ENCODE measurements at regions not wholly inside any gene's neighbourhood (a gene's known extent, or its start where the extent isn't known, plus 50 kb on each side); places are given as distances from the start of the nearest gene placed in this dataset.
A peak's percentile ranks its signal among the peaks of the same experiment; 100 is the strongest.

DNA sequence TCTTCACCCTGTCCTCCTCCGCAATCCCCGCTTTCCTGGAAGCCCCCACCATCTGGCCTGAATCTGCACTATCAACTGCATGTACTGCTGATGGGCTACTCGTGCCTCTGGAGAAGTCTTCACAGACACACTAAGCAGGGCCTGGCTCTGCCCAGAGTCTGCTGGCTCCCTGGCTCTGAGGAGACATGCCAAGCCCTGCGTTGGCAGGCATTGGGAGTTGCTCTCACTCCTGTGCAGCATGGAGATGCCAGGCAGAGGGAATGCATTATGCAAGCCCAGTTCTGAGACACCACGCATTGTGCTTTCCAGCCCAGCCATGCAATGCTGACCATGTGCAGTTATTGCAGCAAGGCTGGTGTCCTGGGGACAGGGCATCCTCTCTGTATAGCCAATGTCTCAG, 314.6 kb downstream of the CXCL12 start:
- peak overlapping the region; percentile 24 for H3K27ac ChIP-seq (ENCODE audit: low read depth, low read length)
- H3K27me3 ChIP-seq (ENCODE audit: control insufficient read depth, insufficient read depth, low read length), result no peaks in the 10 kb centered on the region
- H3K4me1 ChIP-seq (ENCODE audit: control insufficient read depth, insufficient read depth, low read length), result peaks cover 31% of the 10 kb centered on the region
- H3K36me3 ChIP-seq (ENCODE audit: control insufficient read depth, insufficient read depth, low read length), result no peaks in the 10 kb centered on the region
- H3K4me3 ChIP-seq (ENCODE audit: low read length), result no peak overlapping the region
- no peak overlapping the region for H3K9ac ChIP-seq (ENCODE audit: low read length)

- no peak overlapping the region for H3K27ac ChIP-seq (ENCODE audit: low read depth, low read length)
- no peaks in the 10 kb centered on the region for H3K27me3 ChIP-seq (ENCODE audit: control insufficient read depth, insufficient read depth, low read length)
- peaks cover 34% of the 10 kb centered on the region for H3K4me1 ChIP-seq (ENCODE audit: control insufficient read depth, insufficient read depth, low read length)
Observed at GRCh38 chr10:44069573-44069972, 315.3 kb downstream of the CXCL12 start.

GRCh38 chr10:44068716-44069482, 316.0 kb downstream of the CXCL12 start:
- Histone ChIP-seq H3K9ac (ENCODE audit: low read length) (no peak overlapping the region), H3K4me3 (ENCODE audit: low read length) (no peak overlapping the region), H3K27ac (ENCODE audit: low read depth, low read length) (no peak overlapping the region), H3K36me3 (ENCODE audit: control insufficient read depth, insufficient read depth, low read length) (no peaks in the 10 kb centered on the region), H3K27me3 (ENCODE audit: control insufficient read depth, insufficient read depth, low read length) (no peaks in the 10 kb centered on the region), H3K4me1 (ENCODE audit: control insufficient read depth, insufficient read depth, low read length) (peaks cover 41% of the 10 kb centered on the region)

More at GRCh38 chr10:44069573-44069972, 315.3 kb downstream of the CXCL12 start:
- Histone ChIP-seq H3K4me3 (ENCODE audit: low read length) (no peak overlapping the region), H3K36me3 (ENCODE audit: control insufficient read depth, insufficient read depth, low read length) (no peaks in the 10 kb centered on the region), H3K9ac (ENCODE audit: low read length) (no peak overlapping the region)

GRCh38 chr10:44067432-44067831, 317.5 kb downstream of the CXCL12 start:
- Histone ChIP-seq H3K4me1 (ENCODE audit: control insufficient read depth, insufficient read depth, low read length) (peaks cover 46% of the 10 kb centered on the region), H3K9ac (ENCODE audit: low read length) (no peak overlapping the region), H3K27ac (ENCODE audit: low read depth, low read length) (no peak overlapping the region), H3K27me3 (ENCODE audit: control insufficient read depth, insufficient read depth, low read length) (no peaks in the 10 kb centered on the region), H3K4me3 (ENCODE audit: low read length) (no peak overlapping the region), H3K36me3 (ENCODE audit: control insufficient read depth, insufficient read depth, low read length) (no peaks in the 10 kb centered on the region)

- Histone ChIP-seq H3K4me3 (ENCODE audit: low read length) (no peak overlapping the region), H3K4me1 (ENCODE audit: control insufficient read depth, insufficient read depth, low read length) (peaks cover 42% of the 10 kb centered on the region), H3K27ac (ENCODE audit: low read depth, low read length) (no peak overlapping the region), H3K36me3 (ENCODE audit: control insufficient read depth, insufficient read depth, low read length) (no peaks in the 10 kb centered on the region), H3K9ac (ENCODE audit: low read length) (no peak overlapping the region), H3K27me3 (ENCODE audit: control insufficient read depth, insufficient read depth, low read length) (no peaks in the 10 kb centered on the region)
Observed at GRCh38 chr10:44066527-44067255, 318.2 kb downstream of the CXCL12 start.

DNA sequence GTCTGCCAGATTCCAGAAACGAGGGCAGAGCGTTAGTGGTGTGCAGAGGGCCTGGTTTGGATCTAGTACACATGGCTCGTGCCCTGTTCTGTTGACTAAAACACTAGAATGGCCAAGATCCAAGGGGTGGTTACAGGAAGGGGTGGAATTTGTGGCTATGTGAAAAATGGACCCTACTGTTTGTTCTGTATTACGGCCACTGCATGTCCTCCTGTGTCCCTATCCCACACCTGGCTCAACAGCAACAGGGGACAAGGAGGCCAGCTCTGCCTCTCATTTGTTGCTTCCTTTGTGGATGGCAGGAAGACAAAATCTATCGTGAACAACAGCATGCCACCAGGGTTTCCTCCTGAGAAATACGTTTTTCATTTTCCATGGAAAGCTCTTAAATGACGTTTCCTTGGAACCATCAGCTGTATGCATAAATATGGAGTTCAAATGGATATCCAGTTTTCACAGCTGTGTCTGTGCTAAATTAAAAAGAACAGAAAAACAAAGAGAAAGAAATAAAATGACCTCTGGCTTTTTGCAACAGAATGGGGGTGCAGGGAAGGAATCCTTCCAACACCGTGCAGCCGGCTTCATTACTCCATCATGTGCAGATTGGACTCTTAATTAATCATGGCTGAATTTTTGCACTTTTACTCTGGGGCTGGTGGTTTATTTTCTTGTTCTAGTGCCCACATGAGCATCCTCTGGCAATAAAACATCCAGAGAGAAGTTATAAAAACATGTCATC, 318.9 kb downstream of the CXCL12 start:
- H3K9ac ChIP-seq (ENCODE audit: low read length), result no peak overlapping the region
- no peaks in the 10 kb centered on the region for H3K36me3 ChIP-seq (ENCODE audit: control insufficient read depth, insufficient read depth, low read length)
- H3K4me3 ChIP-seq (ENCODE audit: low read length), result no peak overlapping the region
- H3K4me1 ChIP-seq (ENCODE audit: control insufficient read depth, insufficient read depth, low read length), result peaks cover 42% of the 10 kb centered on the region
- H3K27ac ChIP-seq (ENCODE audit: low read depth, low read length), result peak overlapping the region; percentile 55
- H3K27me3 ChIP-seq (ENCODE audit: control insufficient read depth, insufficient read depth, low read length), result no peaks in the 10 kb centered on the region

GRCh38 chr10:44064987-44065787, 319.7 kb downstream of the CXCL12 start:
- H3K4me1 ChIP-seq (ENCODE audit: control insufficient read depth, insufficient read depth, low read length), result peaks cover 36% of the 10 kb centered on the region
- H3K9ac ChIP-seq (ENCODE audit: low read length), result no peak overlapping the region
- no peak overlapping the region for H3K4me3 ChIP-seq (ENCODE audit: low read length)
- H3K27ac ChIP-seq (ENCODE audit: low read depth, low read length), result peak overlapping the region; percentile 55
- no peaks in the 10 kb centered on the region for H3K36me3 ChIP-seq (ENCODE audit: control insufficient read depth, insufficient read depth, low read length)
- H3K27me3 ChIP-seq (ENCODE audit: control insufficient read depth, insufficient read depth, low read length), result no peaks in the 10 kb centered on the region

DNA sequence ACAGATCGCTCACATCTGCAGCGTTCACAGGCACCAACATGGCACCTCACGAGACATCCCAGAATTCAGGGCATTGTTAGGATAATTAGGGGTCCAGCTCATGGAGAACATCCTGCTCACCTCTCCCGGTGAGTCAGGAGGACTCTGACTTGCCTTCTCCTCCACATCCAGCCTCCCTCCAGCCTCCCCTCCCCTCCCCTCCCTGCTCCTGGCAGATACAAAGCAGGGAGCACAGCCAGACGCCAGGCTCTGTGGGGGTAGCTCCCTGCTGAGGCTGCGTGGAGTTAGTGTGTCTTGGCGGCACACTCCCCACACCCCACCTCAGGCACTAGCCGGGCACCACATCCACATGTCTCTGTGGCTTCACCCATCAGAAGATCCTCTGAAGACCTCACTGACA, 320.6 kb downstream of the CXCL12 start:
- Histone ChIP-seq H3K4me3 (ENCODE audit: low read length) (no peak overlapping the region), H3K27ac (ENCODE audit: low read depth, low read length) (no peak overlapping the region)

DNA sequence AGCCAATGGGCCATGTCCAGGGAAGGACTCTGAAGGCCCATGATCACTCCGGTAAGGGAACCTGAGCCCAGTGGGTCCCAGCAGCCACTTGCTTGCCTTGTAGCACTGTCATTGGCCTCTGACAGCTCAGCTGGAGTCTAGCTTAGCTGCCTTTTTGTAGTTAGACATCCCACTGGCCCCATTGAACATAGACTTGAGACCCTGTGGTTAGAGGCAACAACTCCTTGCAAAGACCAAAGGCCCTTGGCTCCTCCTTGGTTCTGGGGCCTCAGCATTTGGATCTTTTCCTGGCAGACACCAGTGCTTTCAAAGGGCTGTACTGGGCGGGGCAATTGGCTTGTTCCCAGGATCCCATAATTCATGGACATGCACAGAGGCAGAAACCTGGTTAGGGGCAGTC, 321.2 kb downstream of the CXCL12 start:
- Histone ChIP-seq H3K27me3 (ENCODE audit: control insufficient read depth, insufficient read depth, low read length) (no peaks in the 10 kb centered on the region), H3K36me3 (ENCODE audit: control insufficient read depth, insufficient read depth, low read length) (no peaks in the 10 kb centered on the region), H3K4me3 (ENCODE audit: low read length) (no peak overlapping the region), H3K27ac (ENCODE audit: low read depth, low read length) (no peak overlapping the region), H3K4me1 (ENCODE audit: control insufficient read depth, insufficient read depth, low read length) (peaks cover 32% of the 10 kb centered on the region), H3K9ac (ENCODE audit: low read length) (no peak overlapping the region)

More for the DNA sequence above, 320.6 kb downstream of the CXCL12 start:
- Histone ChIP-seq H3K9ac (ENCODE audit: low read length) (no peak overlapping the region), H3K27me3 (ENCODE audit: control insufficient read depth, insufficient read depth, low read length) (no peaks in the 10 kb centered on the region), H3K36me3 (ENCODE audit: control insufficient read depth, insufficient read depth, low read length) (no peaks in the 10 kb centered on the region), H3K4me1 (ENCODE audit: control insufficient read depth, insufficient read depth, low read length) (peaks cover 32% of the 10 kb centered on the region)

DNA sequence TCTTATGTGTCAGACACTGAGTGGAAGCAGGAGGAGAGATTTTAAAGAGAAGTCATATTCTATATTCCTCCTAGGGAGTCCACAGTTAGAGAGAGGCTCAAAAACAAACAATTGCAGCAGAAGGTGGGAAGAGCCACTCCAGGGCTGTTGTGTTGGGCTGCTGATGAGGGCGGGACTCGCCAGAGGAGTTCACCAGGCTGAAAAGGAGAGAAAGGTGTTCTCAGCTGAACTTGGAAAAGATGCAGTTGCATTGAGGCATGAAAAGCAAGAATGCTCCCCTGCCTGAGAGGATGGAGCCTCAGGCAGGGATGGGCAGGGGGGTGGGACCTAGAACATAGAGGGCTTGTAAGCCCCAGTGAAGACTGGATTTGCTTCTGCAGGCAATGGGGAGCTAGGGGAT, 324.2 kb downstream of the CXCL12 start:
- no peak overlapping the region for H3K9ac ChIP-seq (ENCODE audit: low read length)
- no peaks in the 10 kb centered on the region for H3K36me3 ChIP-seq (ENCODE audit: control insufficient read depth, insufficient read depth, low read length)
- H3K4me1 ChIP-seq (ENCODE audit: control insufficient read depth, insufficient read depth, low read length), result peaks cover 19% of the 10 kb centered on the region
- no peaks in the 10 kb centered on the region for H3K27me3 ChIP-seq (ENCODE audit: control insufficient read depth, insufficient read depth, low read length)
- H3K4me3 ChIP-seq (ENCODE audit: low read length), result no peak overlapping the region
- H3K27ac ChIP-seq (ENCODE audit: low read depth, low read length), result no peak overlapping the region

DNA sequence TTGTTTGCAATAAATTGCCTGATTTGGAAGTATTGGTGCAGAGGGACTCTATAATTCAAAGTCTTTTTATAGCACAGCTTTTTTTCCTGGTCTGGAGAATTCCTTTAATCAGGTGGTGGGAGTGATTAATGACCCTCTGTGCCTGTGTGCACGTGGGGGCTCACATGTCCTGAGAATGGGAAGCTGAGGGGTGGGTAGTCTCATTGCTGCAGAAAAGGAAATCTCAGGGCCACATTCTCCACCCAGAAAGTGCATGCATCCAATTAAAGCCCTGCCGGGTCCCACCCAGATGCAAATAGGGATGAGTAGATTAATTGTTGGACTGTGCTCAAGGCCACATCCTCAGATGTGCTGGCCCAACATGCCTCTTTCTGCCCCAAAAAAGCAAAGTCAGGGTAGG, 324.7 kb downstream of the CXCL12 start:
- peaks cover 14% of the 10 kb centered on the region for H3K4me1 ChIP-seq (ENCODE audit: control insufficient read depth, insufficient read depth, low read length)
- no peak overlapping the region for H3K4me3 ChIP-seq (ENCODE audit: low read length)
- no peak overlapping the region for H3K27ac ChIP-seq (ENCODE audit: low read depth, low read length)
- H3K9ac ChIP-seq (ENCODE audit: low read length), result no peak overlapping the region
- H3K27me3 ChIP-seq (ENCODE audit: control insufficient read depth, insufficient read depth, low read length), result no peaks in the 10 kb centered on the region
- H3K36me3 ChIP-seq (ENCODE audit: control insufficient read depth, insufficient read depth, low read length), result no peaks in the 10 kb centered on the region

DNA sequence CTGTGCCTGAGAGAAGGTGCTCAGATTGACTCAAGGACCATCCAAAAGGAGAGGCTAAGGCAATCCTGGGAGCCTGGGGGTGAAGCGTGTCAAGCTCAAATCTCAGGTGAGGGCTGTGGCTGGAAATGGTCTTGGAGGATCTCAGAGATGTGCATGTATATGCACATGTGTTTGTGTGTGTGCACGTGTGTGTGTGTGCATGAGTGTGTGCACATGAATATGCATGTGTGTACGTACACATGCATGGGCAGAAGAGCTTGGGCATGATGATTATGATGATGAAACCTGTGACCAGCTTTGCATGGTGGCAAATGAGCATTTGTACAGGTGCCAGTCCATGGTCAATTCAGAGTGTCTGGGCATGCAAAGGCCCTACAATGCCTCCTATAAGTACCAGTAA, 326.6 kb downstream of the CXCL12 start:
- Histone ChIP-seq H3K4me3 (ENCODE audit: low read length) (no peak overlapping the region), H3K27ac (ENCODE audit: low read depth, low read length) (no peak overlapping the region), H3K27me3 (ENCODE audit: control insufficient read depth, insufficient read depth, low read length) (no peaks in the 10 kb centered on the region), H3K36me3 (ENCODE audit: control insufficient read depth, insufficient read depth, low read length) (no peaks in the 10 kb centered on the region), H3K4me1 (ENCODE audit: control insufficient read depth, insufficient read depth, low read length) (no peaks in the 10 kb centered on the region), H3K9ac (ENCODE audit: low read length) (no peak overlapping the region)
